Pancreas (tissue), 10 donors: ENCODE measurements at regions not wholly inside any gene's neighbourhood (a gene's known extent, or its start where the extent isn't known, plus 50 kb on each side); places are given as distances from the start of the nearest gene placed in this dataset.

ENCODE experiments used
- ATAC-seq, 4 donors: fragments of 200-7000 bp; cut with Tn5 transposase; one replicate each; pipeline versions ENCODE4 v1.8.0 to v1.9.1; 2020; ENCODE audit warnings: mild to moderate bottlenecking in 4 of 4, moderate library complexity in 4 of 4
- DNase-seq, 6 donors: peaks; one replicate each; pipeline ENCODE4 v3.0.0-alpha.2; 2020
- FAIRE-seq: peaks from 2 replicates; lab custom pipeline; 2012; peaks lifted over from hg19 to GRCh38; lab: Jason Lieb, UNC
- H3K27ac ChIP-seq, 4 donors: fragments of 200-600 bp; sonication (generic); 1 replicate in 3 of 4; 2 replicates in 1 of 4; pipeline versions ENCODE4 v1.5.0 to v1.8.0; 2020
- H3K27me3 ChIP-seq, 4 donors: fragments of 200-600 bp; one replicate each; pipeline ENCODE4 v1.8.0; 2021
- H3K36me3 ChIP-seq, 3 donors: fragments of 200-600 bp; sonication (generic) in 1 of 3; one replicate each; pipeline versions ENCODE4 v1.5.0 to v1.8.0; 2020 to 2021
- H3K4me1 ChIP-seq, 3 donors: fragments of 200-600 bp; one replicate each; pipeline ENCODE4 v1.8.0; 2021
- H3K4me3 ChIP-seq, 4 donors: fragments of 200-600 bp; sonication (generic) in 2 of 4; one replicate each; pipeline versions ENCODE4 v1.5.0 to v1.8.0; 2020 to 2021
- H3K9me3 ChIP-seq, 4 donors: fragments of 200-600 bp; one replicate each; pipeline ENCODE4 v1.8.0; 2021
- WGBS, 2 donors: extraction: QIAGEN DNeasy Blood & Tissue Kit; methylation state at CpG; one replicate each; pipeline ENCODE4 v1.1.7; 2013; 5-methylcytosine and 5-hydroxymethylcytosine counted together
- intact Hi-C, 3 donors: fragments of 100-400 bp; cut with DNase I; formaldehyde crosslinking; loops; one replicate each; pipeline versions ENCODE4 v1.11.1 to v1.14.2; 2022
- TF ChIP-seq, protein P1 (sequence below), 4 donors: fragments of 200-600 bp; sonication (generic) in 3 of 4; IDR thresholded peaks; one replicate each; pipeline versions ENCODE4 v1.5.0 to v1.8.0; 2021; ENCODE audit warnings: antibody characterized with exemption in 4 of 4
- donor health status: healthy with polysubstance abuse.
- donor health status: DM: no; HTN: no; CAD: no; lungs with moderate emphysema.
- donor health status: DM: no; HTN: no; CAD: no.
- donor health status: control.
- donor health status: control.
- donor health status: Bipolar disorder and iron deficiency.
- donor health status: DM: yes; HTN: yes; CAD: no.
- donor health status: DM: no; HTN: no; CAD: no.
- donor health status: DM: no; HTN: no; CAD: no.
- donor health status: DM: yes; HTN: yes; CAD: no.

DNA sequence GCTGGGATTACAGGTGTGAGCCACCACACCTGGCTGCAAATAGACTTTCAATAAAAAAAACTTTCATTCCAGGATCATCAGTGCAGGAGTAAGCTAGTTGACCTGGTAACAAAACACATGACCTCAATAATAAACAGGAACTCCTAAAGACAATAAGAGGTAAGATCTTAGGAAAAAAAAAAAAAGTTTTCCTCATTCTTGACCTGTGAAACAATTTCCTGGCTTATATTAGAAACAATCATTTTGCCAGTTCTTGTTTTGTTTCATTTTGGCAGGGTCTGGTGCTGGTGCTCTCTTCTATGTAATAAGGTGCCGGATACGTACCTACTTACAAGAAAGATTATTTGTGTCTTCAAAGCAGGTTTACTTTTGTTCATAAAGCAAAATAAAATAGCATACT lies 90.6 kb upstream of the AMN1 start:
- Histone ChIP-seq H3K4me1 (peaks cover 0 to 6% (median 3%) of the 10 kb centered on the region in 3 donors), H3K27ac (peak overlapping the region in 1 of 4 donors; percentile 12), H3K4me3 (no peak overlapping the region), H3K27me3 (no peaks in the 10 kb centered on the region), H3K36me3 (no peaks in the 10 kb centered on the region), H3K9me3 (no peaks in the 10 kb centered on the region)
- intact Hi-C loops, result no loop called here
- DNase-seq (no peak), FAIRE-seq (no peak), ATAC-seq (peak in 2 of 4 donors; percentile 35 to 48)
- 79 to 80% methylated on average over 2 of the region's 2 CpGs for WGBS, 2 donors
- TF ChIP-seq, protein P1, sequence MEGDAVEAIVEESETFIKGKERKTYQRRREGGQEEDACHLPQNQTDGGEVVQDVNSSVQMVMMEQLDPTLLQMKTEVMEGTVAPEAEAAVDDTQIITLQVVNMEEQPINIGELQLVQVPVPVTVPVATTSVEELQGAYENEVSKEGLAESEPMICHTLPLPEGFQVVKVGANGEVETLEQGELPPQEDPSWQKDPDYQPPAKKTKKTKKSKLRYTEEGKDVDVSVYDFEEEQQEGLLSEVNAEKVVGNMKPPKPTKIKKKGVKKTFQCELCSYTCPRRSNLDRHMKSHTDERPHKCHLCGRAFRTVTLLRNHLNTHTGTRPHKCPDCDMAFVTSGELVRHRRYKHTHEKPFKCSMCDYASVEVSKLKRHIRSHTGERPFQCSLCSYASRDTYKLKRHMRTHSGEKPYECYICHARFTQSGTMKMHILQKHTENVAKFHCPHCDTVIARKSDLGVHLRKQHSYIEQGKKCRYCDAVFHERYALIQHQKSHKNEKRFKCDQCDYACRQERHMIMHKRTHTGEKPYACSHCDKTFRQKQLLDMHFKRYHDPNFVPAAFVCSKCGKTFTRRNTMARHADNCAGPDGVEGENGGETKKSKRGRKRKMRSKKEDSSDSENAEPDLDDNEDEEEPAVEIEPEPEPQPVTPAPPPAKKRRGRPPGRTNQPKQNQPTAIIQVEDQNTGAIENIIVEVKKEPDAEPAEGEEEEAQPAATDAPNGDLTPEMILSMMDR (IDR thresholded peaks at IDR 0.05), result no peak

DNA sequence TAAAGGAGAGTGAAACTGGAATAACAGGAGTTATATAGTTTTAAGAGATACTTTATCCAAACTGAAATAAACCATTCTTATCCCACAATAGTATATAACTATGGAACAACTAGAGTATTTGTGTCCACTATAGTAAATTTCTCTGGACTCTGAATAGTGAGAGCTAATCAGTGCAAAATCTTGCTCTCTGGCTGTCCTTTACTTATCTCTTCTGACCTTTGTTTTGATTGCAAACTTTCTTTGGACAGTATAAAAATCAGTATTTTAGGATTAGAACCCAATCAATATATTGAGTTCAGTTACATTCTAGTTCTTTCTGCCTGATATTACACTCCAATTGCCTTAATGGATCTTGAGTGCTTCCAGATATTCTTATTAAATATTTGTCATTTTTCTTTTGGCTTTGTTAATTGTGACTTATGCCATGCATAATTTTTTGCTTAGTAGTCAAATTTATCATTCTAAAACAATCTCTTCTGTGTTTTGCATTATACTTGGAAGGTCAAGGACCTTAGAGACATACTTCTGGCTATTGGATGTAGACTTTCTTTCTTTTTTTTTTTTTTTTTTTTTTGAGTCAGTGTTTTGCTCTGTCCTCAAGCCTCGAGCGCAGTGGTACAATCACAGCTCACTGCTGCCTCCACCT lies 89.9 kb upstream of the AMN1 start:
- ATAC-seq, result no peak
- WGBS, 2 donors, result 35 to 92% methylated on average over 2 of the region's 2 CpGs
- FAIRE-seq, result no peak
- intact Hi-C loops, result no loop called here
- no peaks in the 10 kb centered on the region for H3K36me3 ChIP-seq
- H3K9me3 ChIP-seq, result no peaks in the 10 kb centered on the region
- no peak for DNase-seq
- no peak overlapping the region for H3K4me3 ChIP-seq
- no peaks in the 10 kb centered on the region for H3K27me3 ChIP-seq
- peaks cover 0 to 6% (median 3%) of the 10 kb centered on the region in 3 donors for H3K4me1 ChIP-seq
- H3K27ac ChIP-seq, result peak overlapping the region in 1 of 4 donors; percentile 12
- TF ChIP-seq, protein P1 (IDR thresholded peaks at IDR 0.05), result no peak

DNA sequence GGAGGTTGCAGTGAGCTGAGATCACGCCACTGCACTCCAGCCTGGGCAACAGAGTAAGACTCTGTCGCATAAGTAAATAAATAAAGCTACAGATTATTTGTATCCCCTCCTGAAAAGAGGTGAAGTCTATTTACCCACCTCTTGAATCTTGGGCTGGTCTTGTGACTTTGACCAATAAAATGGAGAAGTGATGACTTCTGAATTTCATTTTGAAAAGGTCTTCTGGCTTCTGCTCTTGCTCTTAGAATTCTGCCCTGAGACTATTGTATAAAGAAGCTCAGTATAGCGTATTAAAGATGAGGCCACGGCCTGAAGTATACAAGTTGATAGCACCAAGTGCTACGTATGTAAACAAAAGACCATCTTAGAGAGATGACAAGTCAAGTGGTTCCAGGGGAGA lies 88.3 kb upstream of the AMN1 start:
- intact Hi-C loops, result no loop called here
- WGBS, 2 donors, result 40 to 96% methylated on average over 5 of the region's 5 CpGs

DNA sequence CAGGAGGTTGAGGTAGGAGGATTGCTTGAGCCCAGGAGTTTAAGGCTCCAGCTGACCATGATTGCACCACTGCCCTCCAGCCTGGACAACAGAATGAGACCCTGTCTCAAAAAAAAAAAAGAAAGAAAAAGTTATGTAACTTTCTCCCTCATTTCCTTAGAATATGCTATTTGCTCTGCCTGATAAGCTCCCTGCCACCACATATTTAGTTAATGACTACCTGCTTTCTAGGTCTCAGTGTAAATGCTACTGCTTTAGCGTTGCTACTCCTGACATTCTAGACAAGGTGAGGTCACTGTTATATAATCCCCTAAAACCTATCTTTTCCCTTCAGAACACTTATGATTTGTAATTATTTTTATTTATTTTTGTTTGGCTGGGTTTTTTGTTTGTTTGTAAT lies 86.3 kb upstream of the AMN1 start:
- Histone ChIP-seq H3K9me3 (no peaks in the 10 kb centered on the region), H3K36me3 (no peaks in the 10 kb centered on the region), H3K4me3 (no peak overlapping the region), H3K27ac (no peak overlapping the region), H3K4me1 (peaks cover 0 to 6% (median 3%) of the 10 kb centered on the region in 3 donors), H3K27me3 (no peaks in the 10 kb centered on the region)
- WGBS, 2 donors, result 11 to 14% methylated on average over 1 of the region's 1 CpG
- DNase-seq, result no peak
- FAIRE-seq, result no peak
- ATAC-seq, result peak; percentile 76 to 97 (median 86)
- intact Hi-C loops, result no loop called here
- TF ChIP-seq, protein P1 (IDR thresholded peaks at IDR 0.05), result no peak

More for the DNA sequence above, 88.3 kb upstream of the AMN1 start:
- no peak for ATAC-seq
- FAIRE-seq, result no peak
- Histone ChIP-seq H3K9me3 (no peaks in the 10 kb centered on the region), H3K4me3 (no peak overlapping the region), H3K4me1 (peaks cover 0 to 6% (median 3%) of the 10 kb centered on the region in 3 donors), H3K36me3 (no peaks in the 10 kb centered on the region), H3K27ac (no peak overlapping the region), H3K27me3 (no peaks in the 10 kb centered on the region)
- TF ChIP-seq, protein P1 (IDR thresholded peaks at IDR 0.05), result no peak
- no peak for DNase-seq

DNA sequence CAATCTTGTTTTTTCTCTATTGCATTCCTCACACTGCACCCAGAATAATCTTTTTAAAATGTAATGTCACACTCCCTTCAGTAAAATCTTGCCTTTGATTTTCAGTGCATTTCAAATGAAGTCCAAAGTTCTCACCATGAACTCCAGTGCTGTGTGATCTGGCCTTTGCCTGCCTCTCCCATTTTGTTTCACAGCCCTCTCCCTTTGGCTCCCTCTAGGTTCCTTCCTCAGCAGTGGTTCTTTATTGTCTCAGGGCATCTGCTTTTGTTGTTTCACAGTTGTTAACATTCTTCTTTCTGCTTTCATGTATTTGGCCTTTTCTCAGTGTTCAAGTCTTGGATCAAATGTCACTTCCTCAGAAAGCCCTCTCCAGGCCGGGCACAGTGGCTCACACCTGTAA lies 84.5 kb upstream of the AMN1 start:
- TF ChIP-seq, protein P1 (IDR thresholded peaks at IDR 0.05), result no peak
- H3K27ac ChIP-seq, result no peak overlapping the region
- no peak for DNase-seq
- no peaks in the 10 kb centered on the region for H3K27me3 ChIP-seq
- H3K36me3 ChIP-seq, result no peaks in the 10 kb centered on the region
- peaks cover 0 to 3% (median 3%) of the 10 kb centered on the region in 3 donors for H3K4me1 ChIP-seq
- WGBS, 2 donors, result 88 to 97% methylated on average over 1 of the region's 1 CpG
- ATAC-seq, result no peak
- no peak overlapping the region for H3K4me3 ChIP-seq
- intact Hi-C loops, result no loop called here
- no peak for FAIRE-seq
- no peaks in the 10 kb centered on the region for H3K9me3 ChIP-seq
